Stimulated activated CD4-positive, alpha-beta T cell treated with anti-CD3 and anti-CD28 coated beads, Interleukin-12 subunit alpha, Interleukin-12 subunit beta, amount 100 ng/mL, for 24 hours (primary cell): ENCODE measurements at regions not wholly inside any gene's neighbourhood (a gene's known extent, or its start where the extent isn't known, plus 50 kb on each side); places are given as distances from the start of the nearest gene placed in this dataset.

ENCODE experiments used
- DNase-seq, 2 experiments: peaks; one replicate each; pipeline ENCODE4 v3.0.0-alpha.2; 2020; ENCODE audit warnings: low read depth in 2 of 2

- no peak for DNase-seq
These were observed 333.7 kb downstream of the SEC14L1 start for GRCh38 chr17:77474292-77474988.

- DNase-seq, result peak in 1 of 2 experiments; percentile 78
These were observed 334.5 kb downstream of the SEC14L1 start for GRCh38 chr17:77475016-77475976.

- DNase-seq, result no peak
These were observed 335.2 kb downstream of the SEC14L1 start for GRCh38 chr17:77476006-77476405.

GRCh38 chr17:77476498-77476897, 335.7 kb downstream of the SEC14L1 start:
- no peak for DNase-seq

GRCh38 chr17:77476931-77477805, 336.4 kb downstream of the SEC14L1 start:
- no peak for DNase-seq

- no peak for DNase-seq
These were observed 337.5 kb downstream of the SEC14L1 start for GRCh38 chr17:77478281-77478680.

GRCh38 chr17:77478899-77479298, 338.1 kb downstream of the SEC14L1 start:
- DNase-seq, result no peak

- DNase-seq, result no peak
These were observed 338.8 kb downstream of the SEC14L1 start for GRCh38 chr17:77479372-77480198.

- no peak for DNase-seq
These were observed 339.4 kb downstream of the SEC14L1 start for GRCh38 chr17:77480199-77480508.

- DNase-seq, result no peak
These were observed 339.9 kb downstream of the SEC14L1 start for GRCh38 chr17:77480509-77481215.

GRCh38 chr17:77481476-77482374, 341.0 kb downstream of the SEC14L1 start:
- DNase-seq, result no peak

- DNase-seq, result no peak
These were observed 341.8 kb downstream of the SEC14L1 start for GRCh38 chr17:77482375-77483127.

- no peak for DNase-seq
These were observed 342.4 kb downstream of the SEC14L1 start for GRCh38 chr17:77483128-77483598.

- no peak for DNase-seq
These were observed 343.3 kb downstream of the SEC14L1 start for GRCh38 chr17:77484111-77484510.

GRCh38 chr17:77485089-77485833, 344.5 kb downstream of the SEC14L1 start:
- no peak for DNase-seq

GRCh38 chr17:77487211-77487629, 346.5 kb downstream of the SEC14L1 start:
- DNase-seq, result no peak

- DNase-seq, result no peak
These were observed 347.1 kb downstream of the SEC14L1 start for GRCh38 chr17:77487677-77488530.
